ENCODE measurements at regions not wholly inside any gene's neighbourhood (a gene's known extent, or its start where the extent isn't known, plus 50 kb on each side); places are given as distances from the start of the nearest gene placed in this dataset.

GRCh38 chr5:21125238-21125983 is 1137.4 kb upstream of the CDH18 start:
- no peak for TF ChIP-seq CTCF (IDR thresholded peaks at IDR 0.05)
- TF ChIP-seq POLR2A (IDR thresholded peaks at IDR 0.05), result no peak
